ENCODE measurements at regions not wholly inside any gene's neighbourhood (a gene's known extent, or its start where the extent isn't known, plus 50 kb on each side); places are given as distances from the start of the nearest gene placed in this dataset.

GRCh38 chr10:44242826-44243225, 142.1 kb downstream of the CXCL12 start:
- no peak for DNase-seq (ENCODE audit: low read depth)

- DNase-seq (ENCODE audit: low read depth) = no peak
These were observed 142.8 kb downstream of the CXCL12 start for GRCh38 chr10:44242091-44242490.

- no peak for DNase-seq (ENCODE audit: low read depth)
These were observed 144.2 kb downstream of the CXCL12 start for GRCh38 chr10:44240584-44241205.

- DNase-seq (ENCODE audit: low read depth) = no peak
These were observed 146.7 kb downstream of the CXCL12 start for GRCh38 chr10:44238212-44238611.

GRCh38 chr10:44237364-44238049, 147.4 kb downstream of the CXCL12 start:
- no peak for DNase-seq (ENCODE audit: low read depth)

- DNase-seq (ENCODE audit: low read depth) = no peak
These were observed 149.5 kb downstream of the CXCL12 start for GRCh38 chr10:44235363-44235762.

GRCh38 chr10:44234483-44234875, 150.4 kb downstream of the CXCL12 start:
- DNase-seq (ENCODE audit: low read depth) = no peak

GRCh38 chr10:44233561-44234482, 151.1 kb downstream of the CXCL12 start:
- DNase-seq (ENCODE audit: low read depth) = no peak

- no peak for DNase-seq (ENCODE audit: low read depth)
These were observed 167.6 kb downstream of the CXCL12 start for GRCh38 chr10:44217274-44217820.

- DNase-seq (ENCODE audit: low read depth) = no peak
These were observed 168.8 kb downstream of the CXCL12 start for GRCh38 chr10:44216073-44216472.

- no peak for DNase-seq (ENCODE audit: low read depth)
These were observed 175.1 kb downstream of the CXCL12 start for GRCh38 chr10:44209811-44210210.

- DNase-seq (ENCODE audit: low read depth) = no peak
These were observed 177.7 kb downstream of the CXCL12 start for GRCh38 chr10:44207160-44207559.

GRCh38 chr10:44206127-44206818, 178.6 kb downstream of the CXCL12 start:
- no peak for DNase-seq (ENCODE audit: low read depth)

GRCh38 chr10:44205067-44205466, 179.8 kb downstream of the CXCL12 start:
- no peak for DNase-seq (ENCODE audit: low read depth)

- DNase-seq (ENCODE audit: low read depth) = no peak
These were observed 181.4 kb downstream of the CXCL12 start for GRCh38 chr10:44203535-44203934.

GRCh38 chr10:44202952-44203351, 181.9 kb downstream of the CXCL12 start:
- no peak for DNase-seq (ENCODE audit: low read depth)

GRCh38 chr10:44201656-44202055, 183.2 kb downstream of the CXCL12 start:
- DNase-seq (ENCODE audit: low read depth) = no peak

- DNase-seq (ENCODE audit: low read depth) = no peak
These were observed 183.9 kb downstream of the CXCL12 start for GRCh38 chr10:44201011-44201410.

GRCh38 chr10:44199991-44200655, 184.8 kb downstream of the CXCL12 start:
- DNase-seq (ENCODE audit: low read depth) = no peak

GRCh38 chr10:44199267-44199666, 185.6 kb downstream of the CXCL12 start:
- no peak for DNase-seq (ENCODE audit: low read depth)

GRCh38 chr10:44198780-44199097, 186.2 kb downstream of the CXCL12 start:
- no peak for DNase-seq (ENCODE audit: low read depth)
